Breast epithelium (tissue), 4 donors: ENCODE measurements at regions not wholly inside any gene's neighbourhood (a gene's known extent, or its start where the extent isn't known, plus 50 kb on each side); places are given as distances from the start of the nearest gene placed in this dataset.

ENCODE experiments used
- DNase-seq, 2 donors: peaks; one replicate each; pipeline ENCODE4 v3.0.0-alpha.2; 2019; ENCODE audit warnings: low spot score in 2 of 2
- H3K27ac ChIP-seq, 2 donors: fragments of 200-600 bp; sonication (generic) in 1 of 2; one replicate each; pipeline ENCODE4 v1.5.1; 2016 to 2019; ENCODE audit warnings: mild to moderate bottlenecking in 1 of 2
- H3K27me3 ChIP-seq, 2 donors: fragments of 200-600 bp; sonication (generic) in 1 of 2; one replicate each; pipeline versions ENCODE4 v1.5.1 to v1.6.0; 2017 to 2019; ENCODE audit warnings: control low read depth in 1 of 2, mild to moderate bottlenecking in 1 of 2
- H3K36me3 ChIP-seq: fragments of 200-600 bp; one replicate; pipeline ENCODE4 v1.5.1; 2019
- H3K4me1 ChIP-seq, 2 donors: fragments of 200-600 bp; sonication (generic); one replicate each; pipeline ENCODE4 v1.5.1; 2016 to 2019; ENCODE audit warnings: control low read depth in 1 of 2
- H3K4me3 ChIP-seq, 3 donors: fragments of 200-600 bp; sonication (generic); 1 replicate in 2 of 3; 2 replicates in 1 of 3; pipeline ENCODE4 v1.5.1; 2016 to 2019; ENCODE audit warnings: mild to moderate bottlenecking in 3 of 3, moderate library complexity in 2 of 3
- H3K9me3 ChIP-seq, 2 donors: fragments of 200-600 bp; sonication (generic) in 1 of 2; one replicate each; pipeline ENCODE4 v1.5.1; 2016 to 2019; ENCODE audit warnings: control low read depth in 1 of 2
- POLR2A ChIP-seq: fragments of 450-650 bp; IDR thresholded peaks from one replicate; pipeline ENCODE4 v1.6.1; 2016; ENCODE audit warnings: antibody characterized with exemption, mild to moderate bottlenecking, moderate library complexity
- POLR2AphosphoS5 ChIP-seq, 3 donors: sonication (generic); formaldehyde crosslinking; IDR thresholded peaks; one replicate each; pipeline ENCODE4 v1.6.1; 2017; ENCODE audit warnings: antibody characterized with exemption in 3 of 3
- intact Hi-C: fragments of 100-400 bp; cut with DNase I; formaldehyde crosslinking; loops from one replicate; pipeline ENCODE4 v1.15.1; 2023; ENCODE audit warnings: low total_unique reads
- TF ChIP-seq, protein P1 (sequence below), 3 donors: fragments of 450-650 bp; IDR thresholded peaks; one replicate each; pipeline ENCODE4 v1.5.1; 2016 to 2017; ENCODE audit warnings: antibody characterized with exemption in 3 of 3, mild to moderate bottlenecking in 3 of 3, moderate library complexity in 3 of 3

DNA sequence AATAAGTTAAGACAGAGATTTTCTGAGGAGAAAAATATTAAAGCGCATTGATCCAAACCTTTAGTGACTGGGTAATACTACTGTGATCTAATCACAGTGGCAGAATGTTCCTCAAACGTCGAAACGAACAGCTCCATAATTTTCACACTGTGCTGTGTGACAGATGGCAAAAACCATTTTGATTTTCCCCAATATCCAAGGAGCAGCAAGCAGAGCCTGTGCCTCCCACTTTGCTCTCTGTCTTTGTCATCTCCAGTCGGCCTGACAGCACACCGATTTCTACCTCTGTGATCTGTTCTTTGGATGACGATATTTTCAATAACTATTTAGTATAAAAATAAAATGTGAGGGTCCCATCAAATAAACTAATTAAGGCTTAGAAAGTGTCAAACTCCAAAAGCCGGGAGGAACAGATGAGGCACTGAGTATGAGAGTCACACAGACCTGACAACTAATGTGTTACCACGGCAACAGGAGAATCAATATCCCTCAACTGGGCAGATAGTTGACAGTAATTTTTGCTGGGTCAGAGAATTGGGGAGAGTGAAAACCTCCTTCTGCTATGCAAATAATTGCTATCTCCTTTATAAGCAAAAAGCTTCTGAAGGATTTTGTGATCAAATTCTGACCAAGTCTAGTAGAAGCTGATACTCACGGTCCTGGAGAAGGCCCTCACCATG lies 489.1 kb upstream of the CFAP20DC start:
- intact Hi-C loops: no loop called here
- Histone ChIP-seq H3K27me3 (no peaks in the 10 kb centered on the region), H3K9me3 (no peaks in the 10 kb centered on the region), H3K36me3 (no peaks in the 10 kb centered on the region), H3K4me3 (no peak overlapping the region), H3K4me1 (no peaks in the 10 kb centered on the region), H3K27ac (no peak overlapping the region)
- no peak for DNase-seq
- no peak for TF ChIP-seq POLR2AphosphoS5 (IDR thresholded peaks at IDR 0.05)
- TF ChIP-seq, protein P1, sequence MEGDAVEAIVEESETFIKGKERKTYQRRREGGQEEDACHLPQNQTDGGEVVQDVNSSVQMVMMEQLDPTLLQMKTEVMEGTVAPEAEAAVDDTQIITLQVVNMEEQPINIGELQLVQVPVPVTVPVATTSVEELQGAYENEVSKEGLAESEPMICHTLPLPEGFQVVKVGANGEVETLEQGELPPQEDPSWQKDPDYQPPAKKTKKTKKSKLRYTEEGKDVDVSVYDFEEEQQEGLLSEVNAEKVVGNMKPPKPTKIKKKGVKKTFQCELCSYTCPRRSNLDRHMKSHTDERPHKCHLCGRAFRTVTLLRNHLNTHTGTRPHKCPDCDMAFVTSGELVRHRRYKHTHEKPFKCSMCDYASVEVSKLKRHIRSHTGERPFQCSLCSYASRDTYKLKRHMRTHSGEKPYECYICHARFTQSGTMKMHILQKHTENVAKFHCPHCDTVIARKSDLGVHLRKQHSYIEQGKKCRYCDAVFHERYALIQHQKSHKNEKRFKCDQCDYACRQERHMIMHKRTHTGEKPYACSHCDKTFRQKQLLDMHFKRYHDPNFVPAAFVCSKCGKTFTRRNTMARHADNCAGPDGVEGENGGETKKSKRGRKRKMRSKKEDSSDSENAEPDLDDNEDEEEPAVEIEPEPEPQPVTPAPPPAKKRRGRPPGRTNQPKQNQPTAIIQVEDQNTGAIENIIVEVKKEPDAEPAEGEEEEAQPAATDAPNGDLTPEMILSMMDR (IDR thresholded peaks at IDR 0.05): no peak
- TF ChIP-seq POLR2A: no peak

- Histone ChIP-seq H3K36me3 (no peaks in the 10 kb centered on the region), H3K27me3 (no peaks in the 10 kb centered on the region), H3K4me3 (no peak overlapping the region), H3K4me1 (no peaks in the 10 kb centered on the region), H3K9me3 (no peaks in the 10 kb centered on the region), H3K27ac (no peak overlapping the region)
- DNase-seq: no peak
- TF ChIP-seq POLR2A (no peak), POLR2AphosphoS5 (IDR thresholded peaks at IDR 0.05) (no peak)
- TF ChIP-seq, protein P1 (IDR thresholded peaks at IDR 0.05): no peak
- intact Hi-C loops: no loop called here
Observed at GRCh38 chr3:59535791-59536221, 486.0 kb upstream of the CFAP20DC start.

- TF ChIP-seq, protein P1 (IDR thresholded peaks at IDR 0.05): no peak
- TF ChIP-seq POLR2AphosphoS5 (IDR thresholded peaks at IDR 0.05): no peak
- no peak for TF ChIP-seq POLR2A
- intact Hi-C loops: no loop called here
- Histone ChIP-seq H3K4me1 (no peaks in the 10 kb centered on the region), H3K27me3 (no peaks in the 10 kb centered on the region), H3K4me3 (no peak overlapping the region), H3K9me3 (no peaks in the 10 kb centered on the region), H3K27ac (no peak overlapping the region), H3K36me3 (no peaks in the 10 kb centered on the region)
- no peak for DNase-seq
Observed at GRCh38 chr3:59531994-59532393, 482.2 kb upstream of the CFAP20DC start.

DNA sequence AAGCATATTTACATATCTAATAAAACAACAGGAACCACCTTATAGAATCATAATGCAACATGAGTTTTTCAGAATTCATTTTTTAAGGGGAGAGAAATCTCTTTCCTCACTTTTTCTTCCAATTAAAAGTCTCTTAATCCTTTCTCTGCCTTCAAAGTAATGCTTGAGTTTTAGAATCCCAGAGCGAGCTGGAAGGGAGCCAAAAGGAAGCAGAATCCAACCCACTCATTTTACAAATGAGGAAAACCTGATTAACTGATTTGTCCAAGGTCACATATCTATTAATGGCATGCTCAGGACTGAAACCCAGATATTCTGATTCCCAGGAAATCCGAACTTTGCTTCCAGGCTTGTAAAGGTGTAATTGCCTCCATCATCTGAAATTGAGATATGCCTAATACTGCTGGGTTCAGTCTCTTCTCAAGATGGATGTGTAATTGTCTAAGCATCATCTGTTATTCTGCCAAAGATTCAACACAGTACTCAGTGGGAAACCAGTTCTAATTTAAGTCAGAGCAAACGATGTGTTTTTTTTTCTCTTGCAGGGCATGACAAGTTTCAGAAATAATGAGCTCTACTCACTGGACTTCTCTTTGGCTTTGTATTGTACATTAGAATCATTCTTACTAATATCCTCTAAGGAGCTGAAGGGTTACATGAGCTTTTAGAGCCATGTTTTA lies 481.4 kb upstream of the CFAP20DC start:
- DNase-seq: no peak
- no peak for TF ChIP-seq POLR2A
- TF ChIP-seq, protein P1 (IDR thresholded peaks at IDR 0.05): no peak
- TF ChIP-seq POLR2AphosphoS5 (IDR thresholded peaks at IDR 0.05): no peak
- Histone ChIP-seq H3K4me3 (no peak overlapping the region), H3K27ac (no peak overlapping the region), H3K4me1 (no peaks in the 10 kb centered on the region), H3K27me3 (no peaks in the 10 kb centered on the region), H3K36me3 (no peaks in the 10 kb centered on the region), H3K9me3 (no peaks in the 10 kb centered on the region)
- intact Hi-C loops: no loop called here

GRCh38 chr3:59528251-59528650 lies 478.4 kb upstream of the CFAP20DC start:
- no peak for TF ChIP-seq POLR2A
- TF ChIP-seq, protein P1 (IDR thresholded peaks at IDR 0.05): no peak
- no peak for TF ChIP-seq POLR2AphosphoS5 (IDR thresholded peaks at IDR 0.05)

More at GRCh38 chr3:59528251-59528650, 478.4 kb upstream of the CFAP20DC start:
- no peaks in the 10 kb centered on the region for H3K27me3 ChIP-seq
- H3K9me3 ChIP-seq: no peaks in the 10 kb centered on the region
- no peaks in the 10 kb centered on the region for H3K4me1 ChIP-seq
- DNase-seq: no peak
- no peaks in the 10 kb centered on the region for H3K36me3 ChIP-seq
- intact Hi-C loops: no loop called here
- H3K4me3 ChIP-seq: no peak overlapping the region
- H3K27ac ChIP-seq: no peak overlapping the region
